ENCODE measurements at regions not wholly inside any gene's neighbourhood (a gene's known extent, or its start where the extent isn't known, plus 50 kb on each side); places are given as distances from the start of the nearest gene placed in this dataset.

DNA sequence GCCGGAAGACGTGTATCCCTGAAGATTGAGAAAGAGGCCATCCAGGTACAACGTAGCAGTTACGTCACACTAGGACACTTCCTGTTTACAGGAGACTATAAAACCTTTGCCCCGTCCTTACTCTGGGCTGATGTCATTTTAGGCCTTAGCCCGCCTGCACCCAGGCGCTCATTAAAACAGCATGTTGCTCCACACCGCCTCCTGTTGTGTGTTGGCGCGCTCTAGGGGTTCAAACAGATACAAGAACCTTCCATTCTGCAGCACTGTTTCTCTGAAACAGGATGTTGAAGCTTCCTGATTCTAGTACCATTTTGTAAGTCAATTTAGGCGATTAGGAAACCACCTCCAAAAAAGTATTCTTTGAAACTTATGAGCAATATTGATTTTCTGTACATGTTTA, 722.1 kb downstream of the PCDH7 start:
- DNase-seq, result no peak
- Histone ChIP-seq H3K4me1 (replicated peaks in 1 of 2) (no peaks in the 10 kb centered on the region), H3K9me3 (replicated peaks in 1 of 3) (no peaks in the 10 kb centered on the region), H3K4me3 (no peak overlapping the region), H3K27ac (no peak overlapping the region), H3K36me3 (replicated peaks in 1 of 2) (no peaks in the 10 kb centered on the region), H3K27me3 (no peaks in the 10 kb centered on the region)
- 85 to 88% (median 86%) methylated on average over 11 of the region's 11 CpGs for WGBS, 4 donors
- TF ChIP-seq CTCF (IDR thresholded peaks at IDR 0.05), result no peak
- no peak for TF ChIP-seq POLR2A (IDR thresholded peaks at IDR 0.05)
- intact Hi-C loops (cut with DNase I), result no loop called here

DNA sequence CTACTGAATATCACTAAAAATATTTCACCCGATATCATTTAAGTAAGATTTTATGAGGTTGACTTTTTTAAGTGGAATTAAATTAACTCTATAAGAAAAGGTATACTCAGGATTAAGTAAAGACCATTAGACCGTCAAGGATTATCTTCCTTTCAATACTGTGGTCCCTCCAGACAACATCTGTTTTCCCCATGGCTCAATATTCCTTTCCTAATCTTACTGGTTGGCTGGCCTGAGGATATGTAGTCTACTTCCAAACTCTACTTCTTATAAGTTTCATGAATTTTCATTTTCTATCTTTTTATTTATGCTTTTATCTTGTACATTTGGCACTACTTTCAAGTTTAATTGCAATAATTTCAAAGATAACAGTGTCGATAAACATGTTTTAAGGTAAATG, 725.4 kb downstream of the PCDH7 start:
- Histone ChIP-seq H3K9me3 (replicated peaks in 1 of 3) (no peaks in the 10 kb centered on the region), H3K27ac (no peak overlapping the region), H3K27me3 (no peaks in the 10 kb centered on the region), H3K4me1 (replicated peaks in 1 of 2) (no peaks in the 10 kb centered on the region), H3K4me3 (no peak overlapping the region), H3K36me3 (replicated peaks in 1 of 2) (no peaks in the 10 kb centered on the region)
- intact Hi-C loops (cut with DNase I), result no loop called here
- no peak for TF ChIP-seq CTCF (IDR thresholded peaks at IDR 0.05)
- TF ChIP-seq POLR2A (IDR thresholded peaks at IDR 0.05), result no peak
- DNase-seq, result no peak
- WGBS, 4 donors, result 82 to 91% (median 85%) methylated on average over 3 of the region's 3 CpGs

DNA sequence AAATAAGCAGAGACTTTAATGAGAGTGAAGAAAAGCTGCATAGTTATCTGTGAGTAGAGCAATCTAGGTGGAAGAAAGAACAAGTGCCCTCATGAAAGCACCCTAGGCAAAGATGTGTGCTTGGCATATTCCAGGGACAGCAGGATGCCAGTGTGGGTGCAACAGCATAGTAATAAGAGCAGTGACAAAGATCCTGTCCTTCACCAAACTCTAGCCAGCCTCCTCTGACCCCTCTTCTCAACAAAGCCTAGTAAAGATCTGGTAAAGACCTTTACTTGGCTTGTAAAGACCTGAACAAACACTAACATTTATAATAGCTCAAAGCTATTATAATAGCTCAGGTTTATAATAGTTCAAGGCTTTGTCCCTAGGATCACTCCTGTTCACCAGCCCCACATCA, 735.4 kb downstream of the PCDH7 start:
- Histone ChIP-seq H3K27me3 (no peaks in the 10 kb centered on the region), H3K4me3 (no peak overlapping the region), H3K27ac (no peak overlapping the region), H3K4me1 (replicated peaks in 1 of 2) (no peaks in the 10 kb centered on the region), H3K36me3 (replicated peaks in 1 of 2) (no peaks in the 10 kb centered on the region), H3K9me3 (replicated peaks in 1 of 3) (no peaks in the 10 kb centered on the region)
- TF ChIP-seq CTCF (IDR thresholded peaks at IDR 0.05), result no peak
- TF ChIP-seq POLR2A (IDR thresholded peaks at IDR 0.05), result no peak
- intact Hi-C loops (cut with DNase I), result no loop called here
- no peak for DNase-seq

DNA sequence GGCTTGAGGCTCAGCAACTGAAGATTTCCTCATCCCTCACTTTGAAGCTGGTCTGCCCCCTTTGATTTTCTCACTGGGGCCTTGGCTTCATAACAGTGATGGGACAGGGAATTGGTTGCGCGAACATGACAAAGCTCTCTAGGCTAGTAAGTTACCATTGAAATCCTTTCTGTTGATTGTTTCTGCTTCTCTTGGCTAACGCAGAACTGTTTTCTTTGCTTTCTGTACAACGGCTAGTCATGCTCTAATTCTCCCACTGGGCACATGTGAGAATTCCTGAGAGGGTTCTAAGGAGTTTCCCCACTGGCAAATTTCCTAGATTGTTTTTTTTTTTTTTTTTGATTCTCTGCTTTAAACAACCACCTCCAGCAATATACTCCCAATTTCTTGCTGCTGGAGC, 738.6 kb downstream of the PCDH7 start:
- no peaks in the 10 kb centered on the region for H3K9me3 ChIP-seq (replicated peaks in 1 of 3)
- H3K36me3 ChIP-seq (replicated peaks in 1 of 2), result no peaks in the 10 kb centered on the region
- TF ChIP-seq CTCF (IDR thresholded peaks at IDR 0.05), result no peak
- no peak for TF ChIP-seq POLR2A (IDR thresholded peaks at IDR 0.05)
- no peak overlapping the region for H3K4me3 ChIP-seq
- no peaks in the 10 kb centered on the region for H3K4me1 ChIP-seq (replicated peaks in 1 of 2)
- 81 to 92% (median 89%) methylated on average over 4 of the region's 4 CpGs for WGBS, 4 donors
- no peak for DNase-seq
- intact Hi-C loops (cut with DNase I), result no loop called here
- no peak overlapping the region for H3K27ac ChIP-seq
- no peaks in the 10 kb centered on the region for H3K27me3 ChIP-seq

All from adrenal gland (tissue), 9 donors.